ENCODE measurements at regions not wholly inside any gene's neighbourhood (a gene's known extent, or its start where the extent isn't known, plus 50 kb on each side); places are given as distances from the start of the nearest gene placed in this dataset.

DNA sequence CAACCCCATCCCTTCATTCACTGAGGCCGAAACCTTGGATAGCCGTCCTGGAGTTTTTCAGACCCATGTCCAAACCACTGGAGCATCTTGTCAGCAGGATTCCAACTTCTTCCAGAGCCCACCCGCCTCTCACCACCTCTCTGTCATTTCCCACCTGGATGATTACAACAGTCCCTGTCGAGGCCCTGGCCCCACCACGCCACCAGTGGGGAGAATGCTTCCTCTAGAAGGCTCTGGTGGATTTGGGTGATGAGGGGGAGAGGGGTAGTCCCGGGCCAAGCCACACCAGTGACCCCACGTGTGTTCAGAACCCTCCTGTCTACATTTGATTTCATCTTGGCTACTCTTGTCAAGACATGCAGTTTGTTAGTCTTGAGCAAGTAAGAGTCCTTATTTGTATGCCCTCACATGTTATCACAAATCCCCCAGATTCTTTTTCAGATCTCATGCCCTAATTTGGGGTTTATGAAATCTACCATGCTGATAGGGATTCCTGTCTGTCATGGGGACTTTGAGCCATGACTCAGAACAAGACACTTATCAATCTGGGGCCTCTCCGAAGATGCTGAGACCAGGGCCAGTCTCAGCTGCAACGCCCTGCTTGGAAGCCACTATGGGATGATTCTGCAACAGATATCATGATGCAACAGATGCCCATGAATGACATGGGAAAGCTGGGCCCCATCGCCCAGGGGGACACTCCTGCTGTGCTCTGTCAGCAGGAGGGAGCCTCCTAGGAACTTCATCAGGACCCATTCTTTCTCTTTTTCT is 186.1 kb downstream of the ZFP36L2 start:
- Mint-ChIP-seq H3K36me3 (ENCODE audit: low read depth) (no peaks in the 10 kb centered on the region), H3K27me3 (ENCODE audit: low read depth, poor library complexity) (peaks cover 7% of the 10 kb centered on the region), H3K27ac (peak overlapping the region; percentile 81), H3K4me3 (peak overlapping the region; percentile 25), H3K4me1 (peaks cover 81% of the 10 kb centered on the region), H3K9me3 (no peaks in the 10 kb centered on the region)
- DNase-seq = no peak
- TF ChIP-seq, protein P1, sequence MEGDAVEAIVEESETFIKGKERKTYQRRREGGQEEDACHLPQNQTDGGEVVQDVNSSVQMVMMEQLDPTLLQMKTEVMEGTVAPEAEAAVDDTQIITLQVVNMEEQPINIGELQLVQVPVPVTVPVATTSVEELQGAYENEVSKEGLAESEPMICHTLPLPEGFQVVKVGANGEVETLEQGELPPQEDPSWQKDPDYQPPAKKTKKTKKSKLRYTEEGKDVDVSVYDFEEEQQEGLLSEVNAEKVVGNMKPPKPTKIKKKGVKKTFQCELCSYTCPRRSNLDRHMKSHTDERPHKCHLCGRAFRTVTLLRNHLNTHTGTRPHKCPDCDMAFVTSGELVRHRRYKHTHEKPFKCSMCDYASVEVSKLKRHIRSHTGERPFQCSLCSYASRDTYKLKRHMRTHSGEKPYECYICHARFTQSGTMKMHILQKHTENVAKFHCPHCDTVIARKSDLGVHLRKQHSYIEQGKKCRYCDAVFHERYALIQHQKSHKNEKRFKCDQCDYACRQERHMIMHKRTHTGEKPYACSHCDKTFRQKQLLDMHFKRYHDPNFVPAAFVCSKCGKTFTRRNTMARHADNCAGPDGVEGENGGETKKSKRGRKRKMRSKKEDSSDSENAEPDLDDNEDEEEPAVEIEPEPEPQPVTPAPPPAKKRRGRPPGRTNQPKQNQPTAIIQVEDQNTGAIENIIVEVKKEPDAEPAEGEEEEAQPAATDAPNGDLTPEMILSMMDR (IDR thresholded peaks at IDR 0.05) = no peak

DNA sequence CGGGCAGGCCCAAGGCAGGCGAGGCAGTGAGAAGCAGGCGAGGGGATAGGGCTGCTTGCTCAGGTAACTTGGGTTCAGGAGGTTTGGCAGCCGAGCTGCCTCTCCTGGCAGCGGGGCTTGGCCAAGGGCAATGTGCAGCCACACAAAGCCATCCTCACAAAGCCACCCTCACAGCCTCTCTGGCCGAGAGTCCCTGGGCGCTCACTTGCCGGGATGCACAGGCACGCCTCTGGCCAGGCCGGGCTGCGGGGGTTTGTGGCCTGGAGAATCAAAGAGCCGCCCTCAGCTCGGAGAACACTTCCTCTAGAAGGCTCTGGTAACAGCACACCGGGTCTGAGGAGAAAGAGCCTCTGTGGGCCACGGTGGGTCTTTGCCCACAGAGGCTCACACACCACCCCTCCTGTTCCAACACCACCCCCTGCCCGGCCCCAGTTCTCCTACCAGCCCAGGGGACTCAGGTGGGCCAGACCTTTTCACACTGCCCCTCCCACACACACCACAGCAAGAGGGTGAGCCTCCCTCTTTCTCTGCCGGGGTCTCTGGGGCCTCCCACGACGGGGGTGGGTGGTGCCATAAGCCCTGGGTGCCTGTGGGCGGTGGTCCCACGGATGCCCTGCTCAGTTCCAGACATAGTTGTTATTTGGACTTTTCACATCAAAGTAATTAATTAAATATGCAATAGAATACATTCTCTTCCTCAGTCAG is 186.9 kb downstream of the ZFP36L2 start:
- Mint-ChIP-seq H3K4me3 (peak overlapping the region; percentile 25), H3K27me3 (ENCODE audit: low read depth, poor library complexity) (peaks cover 7% of the 10 kb centered on the region), H3K4me1 (peaks cover 77% of the 10 kb centered on the region), H3K27ac (peak overlapping the region; percentile 81), H3K36me3 (ENCODE audit: low read depth) (no peaks in the 10 kb centered on the region), H3K9me3 (no peaks in the 10 kb centered on the region)
- DNase-seq = no peak
- TF ChIP-seq, protein P1 (IDR thresholded peaks at IDR 0.05) = no peak

DNA sequence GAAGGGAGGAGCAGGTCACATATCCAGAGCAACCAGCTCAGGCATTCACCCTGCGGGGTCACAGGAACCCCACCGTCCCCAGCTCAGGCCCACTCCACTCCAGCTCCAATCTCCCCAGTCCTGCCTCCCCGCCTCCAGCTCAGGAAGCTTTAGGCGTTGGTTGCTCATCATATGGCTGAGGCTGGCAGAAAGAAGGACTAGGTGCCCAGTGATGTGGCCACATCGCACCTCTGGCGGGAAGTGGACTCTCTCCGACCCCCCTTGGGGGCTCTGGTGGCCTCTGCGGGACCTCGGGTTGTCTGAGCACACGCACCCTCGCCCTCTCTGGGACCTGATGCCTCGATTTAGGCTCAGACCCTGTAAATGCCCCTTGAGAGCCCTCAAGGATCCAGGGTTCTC is 187.7 kb downstream of the ZFP36L2 start:
- Mint-ChIP-seq H3K27ac (peak overlapping the region; percentile 18), H3K36me3 (ENCODE audit: low read depth) (no peaks in the 10 kb centered on the region), H3K9me3 (no peaks in the 10 kb centered on the region), H3K4me3 (peak overlapping the region; percentile 24), H3K4me1 (peaks cover 80% of the 10 kb centered on the region), H3K27me3 (ENCODE audit: low read depth, poor library complexity) (peaks cover 8% of the 10 kb centered on the region)
- TF ChIP-seq, protein P1 (IDR thresholded peaks at IDR 0.05) = no peak
- DNase-seq = no peak

DNA sequence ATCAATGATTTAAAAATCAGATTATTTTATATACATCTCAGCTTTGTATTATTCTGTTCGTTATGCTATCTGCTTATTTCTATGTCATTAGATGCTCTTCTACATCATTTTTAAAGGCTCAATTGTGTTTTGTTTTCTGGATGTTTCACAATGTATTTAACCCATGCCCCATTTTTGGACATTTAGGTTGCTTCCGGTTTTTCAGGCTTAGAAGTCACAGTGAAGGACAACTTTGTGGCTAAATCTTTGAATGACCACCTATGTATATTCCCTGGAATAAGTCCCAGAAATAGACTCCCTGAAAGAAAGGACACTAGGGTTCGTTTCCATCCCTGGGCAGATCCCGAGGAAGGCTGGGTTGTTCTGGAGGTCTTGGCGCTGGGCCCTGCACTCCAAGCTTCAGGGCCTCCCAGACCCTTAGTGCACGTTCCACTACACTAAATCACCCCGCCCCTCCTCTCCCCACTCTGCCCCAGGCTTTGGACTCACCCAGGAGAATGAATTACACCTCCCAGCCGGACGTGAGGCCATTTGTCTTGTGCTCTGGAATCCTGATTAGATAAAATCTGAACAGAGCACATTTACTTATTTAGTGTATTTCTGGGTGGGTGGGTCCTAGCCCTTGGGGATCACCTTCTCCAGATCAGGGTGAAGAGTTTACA is 188.2 kb downstream of the ZFP36L2 start:
- peak; percentile 63 for DNase-seq
- Mint-ChIP-seq H3K4me1 (peaks cover 80% of the 10 kb centered on the region), H3K27ac (peak overlapping the region; percentile 18), H3K27me3 (ENCODE audit: low read depth, poor library complexity) (peaks cover 10% of the 10 kb centered on the region), H3K36me3 (ENCODE audit: low read depth) (no peaks in the 10 kb centered on the region), H3K9me3 (no peaks in the 10 kb centered on the region), H3K4me3 (peak overlapping the region; percentile 47)
- TF ChIP-seq, protein P1 (IDR thresholded peaks at IDR 0.05) = no peak

DNA sequence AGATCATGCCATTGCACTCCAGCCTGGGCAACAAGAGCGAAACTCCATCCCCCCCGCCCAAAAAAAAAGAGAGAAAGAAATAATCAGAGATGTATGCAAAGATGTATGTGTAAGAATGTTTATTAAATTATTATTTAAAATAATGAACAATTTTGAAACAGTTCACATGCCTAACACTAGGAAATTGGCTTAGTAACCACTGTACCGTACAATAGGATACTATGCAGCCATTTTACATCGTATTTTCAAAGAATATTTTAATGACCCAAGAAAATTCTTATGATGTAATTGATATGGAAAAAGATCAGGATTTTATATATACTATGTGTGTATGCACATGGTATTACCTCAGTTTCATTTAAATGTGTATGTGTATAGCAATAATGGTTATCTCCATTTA is 190.5 kb downstream of the ZFP36L2 start:
- Mint-ChIP-seq H3K4me1 (peaks cover 75% of the 10 kb centered on the region), H3K9me3 (no peaks in the 10 kb centered on the region), H3K36me3 (ENCODE audit: low read depth) (no peaks in the 10 kb centered on the region), H3K27ac (no peak overlapping the region), H3K4me3 (no peak overlapping the region), H3K27me3 (ENCODE audit: low read depth, poor library complexity) (peaks cover 10% of the 10 kb centered on the region)
- no peak for DNase-seq
- TF ChIP-seq, protein P1 (IDR thresholded peaks at IDR 0.05) = no peak

Data from nephron progenitor cell (in vitro differentiated cells).